ENCODE measurements at regions not wholly inside any gene's neighbourhood (a gene's known extent, or its start where the extent isn't known, plus 50 kb on each side); places are given as distances from the start of the nearest gene placed in this dataset.

DNA sequence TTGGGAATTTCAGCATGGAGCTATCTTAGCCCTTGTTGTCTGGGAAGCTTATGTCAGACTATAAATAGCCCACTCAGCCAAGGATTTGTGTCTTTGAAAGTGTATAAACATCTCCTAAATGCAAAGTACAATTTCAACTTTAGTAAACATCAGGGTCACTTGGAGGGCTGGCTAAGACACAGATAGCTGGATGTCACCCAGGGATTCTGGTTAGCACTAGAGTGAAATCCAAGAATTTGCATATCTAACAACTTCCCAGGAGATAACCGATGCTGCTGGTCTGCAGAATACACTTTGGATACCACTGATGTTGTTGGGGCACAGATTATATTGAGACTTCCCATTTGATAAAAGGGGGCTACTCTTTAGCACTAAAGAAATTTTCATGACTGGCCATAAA lies 130.9 kb downstream of the PAX1 start:
- Histone ChIP-seq H3K27me3 (no peaks in the 10 kb centered on the region), H3K9me3 (peaks cover 0 to 3% (median 0%) of the 10 kb centered on the region in 4 donors), H3K4me1 (no peaks in the 10 kb centered on the region), H3K4me3 (no peak overlapping the region), H3K27ac (no peak overlapping the region), H3K36me3 (no peaks in the 10 kb centered on the region)
- DNase-seq: peak in 1 of 2 donors; percentile 16
- no peak for TF ChIP-seq POLR2AphosphoS5 (IDR thresholded peaks at IDR 0.05)
- TF ChIP-seq, protein P1, sequence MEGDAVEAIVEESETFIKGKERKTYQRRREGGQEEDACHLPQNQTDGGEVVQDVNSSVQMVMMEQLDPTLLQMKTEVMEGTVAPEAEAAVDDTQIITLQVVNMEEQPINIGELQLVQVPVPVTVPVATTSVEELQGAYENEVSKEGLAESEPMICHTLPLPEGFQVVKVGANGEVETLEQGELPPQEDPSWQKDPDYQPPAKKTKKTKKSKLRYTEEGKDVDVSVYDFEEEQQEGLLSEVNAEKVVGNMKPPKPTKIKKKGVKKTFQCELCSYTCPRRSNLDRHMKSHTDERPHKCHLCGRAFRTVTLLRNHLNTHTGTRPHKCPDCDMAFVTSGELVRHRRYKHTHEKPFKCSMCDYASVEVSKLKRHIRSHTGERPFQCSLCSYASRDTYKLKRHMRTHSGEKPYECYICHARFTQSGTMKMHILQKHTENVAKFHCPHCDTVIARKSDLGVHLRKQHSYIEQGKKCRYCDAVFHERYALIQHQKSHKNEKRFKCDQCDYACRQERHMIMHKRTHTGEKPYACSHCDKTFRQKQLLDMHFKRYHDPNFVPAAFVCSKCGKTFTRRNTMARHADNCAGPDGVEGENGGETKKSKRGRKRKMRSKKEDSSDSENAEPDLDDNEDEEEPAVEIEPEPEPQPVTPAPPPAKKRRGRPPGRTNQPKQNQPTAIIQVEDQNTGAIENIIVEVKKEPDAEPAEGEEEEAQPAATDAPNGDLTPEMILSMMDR (IDR thresholded peaks at IDR 0.05): no peak
- no peak for TF ChIP-seq EP300 (IDR thresholded peaks at IDR 0.05)
- TF ChIP-seq POLR2A (IDR thresholded peaks at IDR 0.05): no peak
- 13 to 35% (median 27%) methylated on average over 1 of the region's 1 CpG for WGBS, 5 donors
- intact Hi-C loops (cut with DNase I; ENCODE audit: low total_unique reads): no loop called here

DNA sequence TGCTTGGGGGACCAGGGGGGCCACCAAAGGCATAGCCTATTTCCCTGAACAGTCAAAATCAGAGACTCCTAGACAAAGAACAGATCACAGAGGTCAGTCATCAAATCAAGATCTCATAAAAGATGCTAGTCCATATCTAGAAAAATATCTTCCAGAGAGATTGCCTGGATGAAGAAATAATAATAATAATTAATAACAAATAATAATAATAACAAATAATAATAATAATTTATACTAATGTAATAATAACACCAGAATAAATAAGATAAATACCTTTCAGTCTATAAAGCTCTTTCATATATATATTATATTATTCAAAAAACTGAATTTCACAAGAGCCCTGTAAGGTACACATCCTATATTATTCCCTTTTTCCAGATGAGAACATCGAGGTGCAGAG lies 129.6 kb downstream of the PAX1 start:
- no peak for DNase-seq
- H3K9me3 ChIP-seq: peaks cover 0 to 3% (median 0%) of the 10 kb centered on the region in 4 donors
- WGBS, 5 donors: 73 to 91% (median 84%) methylated on average over 1 of the region's 1 CpG
- intact Hi-C loops (cut with DNase I; ENCODE audit: low total_unique reads): no loop called here
- no peaks in the 10 kb centered on the region for H3K27me3 ChIP-seq
- H3K36me3 ChIP-seq: no peaks in the 10 kb centered on the region
- TF ChIP-seq EP300 (IDR thresholded peaks at IDR 0.05): no peak
- no peaks in the 10 kb centered on the region for H3K4me1 ChIP-seq
- H3K27ac ChIP-seq: no peak overlapping the region
- no peak overlapping the region for H3K4me3 ChIP-seq

DNA sequence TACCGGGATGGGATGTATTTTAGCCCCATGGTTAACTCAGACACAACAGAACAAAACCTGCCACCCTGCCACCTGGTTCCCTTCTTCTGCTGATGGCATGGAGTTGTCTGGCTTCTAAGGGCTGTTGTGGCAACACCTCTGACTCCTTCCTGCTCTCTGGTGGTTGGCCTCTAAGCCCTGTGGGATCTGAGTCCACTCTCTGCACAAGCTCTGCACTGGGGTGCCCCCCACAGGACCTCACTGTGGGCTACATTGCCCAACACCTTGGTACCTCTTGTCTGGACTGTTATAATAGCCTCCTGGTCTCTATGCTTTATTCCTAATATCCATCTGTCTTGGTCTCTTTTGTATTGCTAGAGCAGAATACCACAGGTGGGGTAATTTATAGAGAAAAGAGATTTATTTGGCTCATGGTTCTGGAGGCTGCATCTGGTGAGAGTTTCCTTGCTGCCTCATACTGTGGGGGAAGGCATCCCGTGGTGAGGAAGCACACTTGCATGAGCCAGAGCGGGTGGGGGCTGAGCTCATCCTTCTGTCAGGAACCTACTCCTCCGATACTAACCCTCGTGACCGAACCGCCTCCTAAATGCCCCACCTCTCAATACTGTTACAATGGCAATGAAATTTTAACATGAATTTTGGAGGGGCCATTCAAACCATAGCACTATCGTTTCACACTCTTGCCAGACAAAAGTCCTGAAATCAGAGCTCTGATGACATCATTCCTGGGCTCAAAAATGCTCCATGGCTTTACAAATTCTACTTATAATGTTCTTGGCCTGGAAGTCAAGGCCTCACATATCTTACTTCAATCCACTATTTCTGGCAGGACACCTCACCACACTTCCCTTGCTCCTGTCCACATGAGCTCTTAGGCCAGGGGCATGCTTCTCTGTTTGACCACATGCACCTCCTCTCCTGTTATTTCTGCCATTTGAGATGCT lies 127.2 kb downstream of the PAX1 start:
- no peak for DNase-seq
- no peak for TF ChIP-seq POLR2AphosphoS5 (IDR thresholded peaks at IDR 0.05)
- TF ChIP-seq, protein P1 (IDR thresholded peaks at IDR 0.05): no peak
- no peak for TF ChIP-seq POLR2A (IDR thresholded peaks at IDR 0.05)
- H3K27me3 ChIP-seq: no peaks in the 10 kb centered on the region
- peaks cover 0 to 3% (median 0%) of the 10 kb centered on the region in 4 donors for H3K9me3 ChIP-seq
- H3K27ac ChIP-seq: no peak overlapping the region
- intact Hi-C loops (cut with DNase I; ENCODE audit: low total_unique reads): no loop called here
- H3K36me3 ChIP-seq: no peaks in the 10 kb centered on the region
- H3K4me3 ChIP-seq: no peak overlapping the region
- H3K4me1 ChIP-seq: no peaks in the 10 kb centered on the region
- 70 to 75% (median 71%) methylated on average over 8 of the region's 8 CpGs for WGBS, 5 donors

DNA sequence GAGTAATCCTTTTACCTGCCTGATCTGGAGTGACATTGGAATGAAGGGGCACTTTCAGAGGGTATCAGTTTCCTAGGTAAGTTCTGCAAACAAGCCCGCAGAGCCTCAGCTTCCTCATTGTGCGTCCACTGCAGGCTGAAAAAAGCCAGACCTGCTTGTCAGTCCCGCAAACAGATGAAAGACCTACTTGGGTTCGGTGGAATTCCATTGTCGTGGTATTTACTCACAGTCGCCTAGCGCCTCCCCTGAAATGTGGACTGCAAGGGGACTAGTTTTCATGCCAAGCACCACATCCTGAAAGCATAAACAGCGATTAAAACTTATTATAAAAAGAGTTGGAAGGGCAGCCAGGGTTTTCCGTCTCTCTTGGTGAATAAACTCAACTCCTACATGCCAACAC lies 121.5 kb downstream of the PAX1 start:
- no peaks in the 10 kb centered on the region for H3K27me3 ChIP-seq
- intact Hi-C loops (cut with DNase I; ENCODE audit: low total_unique reads): no loop called here

More for the DNA sequence above, 121.5 kb downstream of the PAX1 start:
- H3K36me3 ChIP-seq: no peaks in the 10 kb centered on the region
- WGBS, 5 donors: 12 to 27% (median 15%) methylated on average over 9 of the region's 9 CpGs
- peak in 1 of 2 donors; percentile 44 for DNase-seq
- no peaks in the 10 kb centered on the region for H3K4me1 ChIP-seq
- TF ChIP-seq, protein P1 (IDR thresholded peaks at IDR 0.05): no peak
- no peak for TF ChIP-seq EP300 (IDR thresholded peaks at IDR 0.05)
- no peak overlapping the region for H3K4me3 ChIP-seq
- no peak overlapping the region for H3K27ac ChIP-seq
- no peaks in the 10 kb centered on the region for H3K9me3 ChIP-seq

All from stomach (tissue), 8 donors.